Astrocyte (in vitro differentiated cells and primary cell): ENCODE measurements at regions not wholly inside any gene's neighbourhood (a gene's known extent, or its start where the extent isn't known, plus 50 kb on each side); places are given as distances from the start of the nearest gene placed in this dataset.

Experiments used
- CTCF ChIP-seq: IDR thresholded peaks from 2 replicates; pipeline ENCODE4 v1.5.1; 2011; ENCODE audit warnings: low read depth, mild to moderate bottlenecking, inconsistent platforms, low read length, moderate library complexity; ENCODE audit not compliant: insufficient read depth
- EZH2 ChIP-seq: IDR thresholded peaks from 2 replicates; pipeline ENCODE4 v1.6.1; 2012; ENCODE audit warnings: mild to moderate bottlenecking, low read length, inconsistent platforms; ENCODE audit not compliant: insufficient read depth

GRCh38 chr11:111077530-111078322 lies 167.8 kb upstream of the POU2AF2 start:
- TF ChIP-seq CTCF (no peak), EZH2 (no peak)
